HPDE6-E6E7 (cell line): ENCODE measurements at regions not wholly inside any gene's neighbourhood (a gene's known extent, or its start where the extent isn't known, plus 50 kb on each side); places are given as distances from the start of the nearest gene placed in this dataset.
"Not testable (repeated sequence)": the region's sequence is repeated elsewhere in the genome, so short reads cannot be mapped to it uniquely, and the experiment has no call there.

ENCODE experiments used
- DNase-seq: peaks from one replicate; pipeline ENCODE4 v3.0.0; 2011; ENCODE audit warnings: missing footprints; ENCODE audit errors: extremely low spot score

DNA sequence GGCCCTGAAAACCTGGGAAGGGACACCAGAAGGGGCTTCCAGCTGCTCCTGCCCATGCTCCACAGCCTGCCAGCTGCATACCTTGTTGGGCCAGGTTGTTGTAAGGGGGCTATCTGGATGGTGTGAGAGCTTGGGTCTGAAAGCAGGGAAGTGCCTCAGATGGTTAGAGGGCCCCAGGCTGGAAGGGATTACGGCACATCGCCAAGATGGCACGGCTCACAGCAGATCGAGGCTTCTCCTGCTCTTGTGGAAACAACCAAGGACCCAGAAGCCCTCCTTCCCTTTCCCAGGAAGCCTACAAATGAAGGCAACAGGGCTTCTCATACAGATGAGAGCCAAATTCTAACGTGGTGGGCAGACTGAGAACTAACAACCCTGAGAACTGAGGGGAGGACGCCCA is 121.7 kb upstream of the ADCY2 start:
- no peak for DNase-seq

DNA sequence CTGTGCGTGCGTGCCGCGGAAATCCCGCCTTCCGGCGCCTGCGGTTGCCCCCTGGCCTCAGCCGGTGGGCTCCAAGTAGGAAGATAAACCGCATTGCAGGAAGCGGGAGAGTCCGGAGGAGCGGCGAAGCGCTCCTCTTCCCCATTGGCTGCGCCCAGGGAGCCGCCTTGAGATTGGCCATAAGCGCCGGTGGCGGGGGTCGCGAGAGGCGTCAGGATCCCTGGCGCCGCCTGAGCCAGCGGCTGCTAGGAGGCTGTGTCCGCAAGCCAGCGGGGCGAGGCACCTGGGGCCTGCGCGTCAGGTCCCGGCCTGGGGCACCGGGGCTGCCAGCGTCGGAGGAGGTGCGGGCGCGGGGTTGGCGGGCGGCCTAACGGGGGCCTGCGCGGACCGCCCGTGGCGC is 106.3 kb upstream of the ADCY2 start:
- not testable (repeated sequence) for DNase-seq

DNA sequence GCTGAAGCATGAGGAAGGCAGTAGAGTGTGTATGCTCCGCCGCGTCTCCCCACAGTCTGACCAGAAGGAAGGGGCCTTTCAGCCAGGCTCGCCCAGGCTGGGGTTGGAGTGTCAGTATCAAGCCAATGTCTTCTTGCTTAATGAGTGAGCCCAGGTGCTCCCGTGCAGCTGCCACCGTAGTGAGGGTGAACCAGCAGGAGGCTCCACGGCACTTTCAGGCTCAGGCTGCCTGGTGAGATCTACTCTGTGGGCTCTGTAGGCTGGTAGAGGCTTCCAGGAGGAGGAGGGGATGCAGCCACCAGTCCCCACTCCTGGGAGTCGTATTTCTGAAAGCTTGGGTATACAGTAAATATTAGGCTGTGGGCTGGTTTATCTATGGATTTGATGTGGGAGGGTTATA is 98.1 kb upstream of the ADCY2 start:
- not testable (repeated sequence) for DNase-seq

DNA sequence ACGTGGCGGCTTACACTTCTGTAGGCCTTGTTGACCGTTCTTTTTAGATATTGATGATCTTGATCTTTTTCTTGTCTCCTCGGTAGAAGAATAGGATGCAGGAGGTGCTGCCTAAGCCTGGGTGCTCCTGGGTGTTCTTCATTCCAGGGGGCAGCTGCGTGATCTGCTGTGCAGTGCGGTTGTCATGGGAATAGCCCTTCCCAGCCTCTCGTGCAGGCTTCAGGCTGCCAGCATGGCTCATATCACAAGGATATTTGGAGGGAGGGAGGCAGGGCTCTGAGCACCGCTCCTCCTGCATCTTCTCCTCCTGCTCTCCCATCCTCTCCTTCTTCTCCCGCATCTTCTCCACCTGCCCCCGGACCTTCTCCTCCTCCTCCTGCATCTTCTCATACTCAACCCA is 96.2 kb upstream of the ADCY2 start:
- not testable (repeated sequence) for DNase-seq

DNA sequence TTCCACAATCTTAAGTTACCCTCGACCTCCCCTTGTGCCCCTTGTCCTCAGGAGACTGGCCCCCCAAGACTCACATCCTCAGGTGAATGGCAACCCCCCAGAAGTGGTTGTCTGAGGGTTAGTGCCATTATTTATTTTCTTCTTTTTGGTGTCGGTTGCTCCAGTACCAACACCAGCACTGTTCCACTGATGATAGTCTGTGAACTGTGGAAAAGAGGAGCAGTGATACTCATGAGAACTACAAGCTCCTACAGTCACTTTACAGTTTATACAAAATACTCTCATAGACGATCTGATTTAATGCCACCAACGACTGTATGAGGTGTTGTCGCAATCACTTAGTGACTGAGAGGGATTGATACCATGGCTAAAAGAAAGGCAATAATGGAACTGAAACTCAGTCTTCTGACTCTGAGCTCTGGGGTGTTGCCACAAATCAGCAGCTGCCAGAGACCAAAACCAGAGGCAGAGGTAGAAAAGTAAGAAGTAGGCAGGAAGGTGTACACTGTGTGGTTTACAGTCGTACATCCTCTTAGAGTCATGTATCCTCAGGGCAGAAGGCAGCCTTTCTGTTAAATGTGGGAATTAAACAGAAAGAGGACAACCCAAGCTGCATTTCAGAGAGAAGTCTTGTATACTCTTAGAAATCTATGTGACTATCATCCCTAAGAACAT is 90.8 kb upstream of the ADCY2 start:
- DNase-seq, result not testable (repeated sequence)

DNA sequence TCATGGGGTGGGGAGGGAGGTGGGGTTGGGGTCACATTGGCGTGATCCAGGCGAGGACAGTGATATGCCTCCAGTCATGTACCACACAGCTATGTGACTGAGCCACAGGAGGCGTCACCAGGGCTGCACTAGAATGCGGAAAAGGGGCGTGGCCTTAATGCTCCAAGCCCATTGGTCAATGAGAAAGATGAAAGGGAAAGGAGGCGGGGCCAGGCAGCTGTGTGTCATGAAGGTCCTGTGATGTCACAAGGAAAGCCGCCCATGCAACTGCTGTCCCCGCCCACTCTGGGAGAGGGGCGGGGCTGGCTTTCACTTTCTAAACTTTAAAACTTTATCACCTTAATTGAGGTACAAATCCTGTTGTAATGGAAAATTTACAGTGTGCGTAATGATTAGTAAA is 89.4 kb upstream of the ADCY2 start:
- DNase-seq, result not testable (repeated sequence)

DNA sequence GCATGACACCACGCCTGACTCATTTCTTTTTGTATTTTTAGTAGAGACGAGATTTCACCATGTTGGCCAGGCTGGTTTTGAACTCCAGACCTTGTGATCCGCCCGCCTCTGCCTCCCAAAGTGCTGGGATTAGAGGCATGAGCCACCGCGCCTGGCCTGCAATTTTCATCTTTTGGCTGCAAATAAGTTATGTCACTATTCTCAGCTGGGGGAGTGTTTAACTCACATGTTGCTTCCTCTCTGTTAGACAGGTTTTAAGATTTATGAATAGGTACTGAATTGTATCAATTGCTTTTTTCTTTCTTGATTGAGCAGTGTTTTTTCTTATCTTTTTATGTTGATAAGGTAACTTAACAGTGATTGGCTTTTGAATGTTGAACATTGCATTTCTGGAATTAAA is 88.2 kb upstream of the ADCY2 start:
- DNase-seq, result not testable (repeated sequence)

DNA sequence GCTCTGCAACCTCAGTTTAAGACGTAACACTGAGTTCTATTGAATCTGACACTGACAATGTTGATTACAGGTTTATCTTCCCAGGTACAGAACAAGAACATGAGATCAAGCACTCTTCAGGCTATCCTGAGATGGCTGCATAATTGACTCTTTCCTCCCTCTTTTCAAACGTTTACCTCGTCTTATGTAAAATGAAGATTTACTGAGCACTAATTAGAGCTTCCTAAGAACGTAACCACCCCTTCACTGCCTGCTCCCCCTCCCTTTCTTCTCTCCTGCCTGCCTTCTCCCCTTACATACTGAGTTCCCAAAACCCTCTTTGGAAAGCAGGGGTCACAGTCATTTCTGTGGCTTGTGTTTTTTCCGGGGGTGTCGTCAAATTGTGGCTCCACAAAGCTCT is 86.2 kb upstream of the ADCY2 start:
- DNase-seq, result not testable (repeated sequence)

DNA sequence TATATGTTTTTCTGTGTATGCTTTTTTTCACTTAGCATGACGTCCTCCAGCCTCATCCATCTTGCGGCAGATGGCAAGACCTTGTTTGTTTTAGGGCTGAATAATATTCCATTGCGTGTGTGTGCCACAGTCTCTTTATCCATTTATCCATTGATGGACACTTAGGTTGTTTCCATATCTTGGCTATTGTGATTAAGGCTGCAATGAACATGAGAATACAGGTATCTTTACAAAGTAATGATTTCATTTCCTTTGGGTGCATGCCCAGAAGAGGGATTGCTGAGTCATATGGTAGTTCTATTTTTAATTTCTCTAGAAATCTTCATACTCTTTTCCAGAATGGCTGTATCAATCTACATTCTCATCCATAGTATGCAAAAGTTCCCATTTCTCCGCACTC is 85.3 kb upstream of the ADCY2 start:
- not testable (repeated sequence) for DNase-seq

DNA sequence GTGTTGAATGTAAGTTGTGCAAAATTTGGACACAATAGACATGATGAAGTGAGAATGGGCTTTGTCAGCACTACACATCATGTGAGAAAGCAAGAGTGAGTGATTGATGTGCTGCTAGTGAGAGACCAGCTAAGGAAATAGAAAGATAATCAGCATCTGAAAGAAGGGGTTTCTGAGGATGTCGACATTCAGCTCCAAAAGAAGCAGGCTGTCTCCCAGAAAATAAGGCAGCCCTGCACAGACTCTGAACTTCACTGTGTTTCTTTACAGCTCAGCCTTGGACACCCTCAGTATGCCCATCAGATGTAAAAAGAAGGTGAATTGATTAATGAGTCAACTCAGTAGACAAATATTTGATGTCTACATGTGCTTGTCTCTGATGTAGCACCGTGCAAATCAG is 80.8 kb upstream of the ADCY2 start:
- DNase-seq, result no peak

DNA sequence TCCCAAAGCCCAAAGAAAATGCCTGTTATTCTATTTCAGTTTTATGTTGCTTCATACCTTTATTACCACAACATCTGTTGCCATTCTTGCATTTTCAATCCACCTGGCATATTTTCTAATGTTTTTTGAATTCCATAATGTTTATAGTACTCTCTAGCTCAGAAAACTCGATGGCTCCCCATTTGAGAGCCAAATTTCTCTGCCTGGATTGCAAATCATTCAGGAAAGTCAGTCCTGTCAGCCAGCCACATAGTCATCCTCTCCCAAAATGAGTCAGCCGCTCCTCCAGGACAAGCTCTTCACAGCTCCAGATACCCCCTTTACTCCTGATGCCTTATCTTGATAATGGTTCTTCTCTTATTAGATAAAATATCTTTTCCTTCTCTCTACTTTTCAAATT is 78.2 kb upstream of the ADCY2 start:
- no peak for DNase-seq

DNA sequence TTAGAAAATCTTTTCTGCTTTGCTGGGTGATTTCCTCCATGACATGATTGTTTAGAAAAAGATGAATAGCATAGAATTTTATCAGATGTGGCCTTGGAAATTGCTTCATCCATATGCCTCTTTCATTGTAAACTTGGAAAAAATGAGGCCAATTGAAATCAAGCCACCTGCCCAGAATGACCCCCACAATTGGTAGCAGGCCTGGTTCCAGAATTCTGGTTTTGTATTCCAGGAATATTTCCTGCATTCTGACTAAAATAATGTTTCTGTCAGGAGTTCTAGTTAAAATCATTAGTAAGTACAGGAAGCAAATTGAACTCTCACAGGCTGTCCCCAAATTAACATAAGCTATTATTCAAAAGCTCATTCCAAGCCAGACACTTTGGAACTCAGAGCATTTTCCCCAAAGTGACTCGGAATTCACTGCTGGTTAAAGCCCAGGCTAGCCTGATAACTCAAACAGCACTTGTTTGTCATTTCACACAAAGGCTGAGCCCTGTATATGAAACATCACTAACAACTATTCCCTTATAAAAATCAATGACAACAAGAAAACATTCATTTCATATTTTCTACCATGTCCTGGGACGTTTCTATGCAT is 75.1 kb upstream of the ADCY2 start:
- DNase-seq, result no peak

DNA sequence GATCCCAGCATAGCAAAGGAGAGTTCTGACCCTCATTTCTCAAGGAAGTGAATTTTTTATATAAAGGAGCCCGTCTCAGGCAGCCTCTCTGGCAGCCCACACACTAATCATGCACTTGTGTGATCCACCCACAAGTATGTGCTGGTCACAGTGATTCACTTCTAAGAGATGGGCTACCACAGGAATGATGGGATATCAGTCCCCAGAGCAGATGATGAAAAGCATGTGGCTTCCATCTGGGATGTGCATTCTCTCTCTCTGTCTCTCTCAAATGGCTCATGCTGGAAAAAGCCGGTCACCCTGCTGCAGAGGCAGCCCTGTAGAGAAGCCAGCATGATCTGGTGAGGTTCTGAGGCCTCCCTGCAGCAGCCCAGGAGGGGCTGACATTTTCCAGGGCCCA is 74.2 kb upstream of the ADCY2 start:
- DNase-seq, result no peak

DNA sequence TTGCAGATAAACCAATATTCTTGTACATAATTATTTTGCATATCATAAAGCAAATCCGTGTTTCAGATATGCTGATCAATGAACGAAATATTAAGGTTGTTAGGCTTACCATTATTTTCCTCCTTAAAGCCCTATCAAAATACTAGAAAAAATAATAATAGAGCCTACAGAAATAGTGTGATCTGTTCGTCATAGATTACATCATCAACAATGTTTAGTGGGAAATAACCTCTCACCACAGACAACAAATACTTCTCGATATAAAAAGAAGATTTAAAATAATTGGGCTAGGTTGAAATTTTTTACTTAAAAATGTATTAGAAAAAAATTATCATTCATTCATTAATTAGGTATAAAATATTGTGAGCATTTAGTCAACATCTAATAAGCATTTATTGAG is 71.0 kb upstream of the ADCY2 start:
- DNase-seq, result no peak

DNA sequence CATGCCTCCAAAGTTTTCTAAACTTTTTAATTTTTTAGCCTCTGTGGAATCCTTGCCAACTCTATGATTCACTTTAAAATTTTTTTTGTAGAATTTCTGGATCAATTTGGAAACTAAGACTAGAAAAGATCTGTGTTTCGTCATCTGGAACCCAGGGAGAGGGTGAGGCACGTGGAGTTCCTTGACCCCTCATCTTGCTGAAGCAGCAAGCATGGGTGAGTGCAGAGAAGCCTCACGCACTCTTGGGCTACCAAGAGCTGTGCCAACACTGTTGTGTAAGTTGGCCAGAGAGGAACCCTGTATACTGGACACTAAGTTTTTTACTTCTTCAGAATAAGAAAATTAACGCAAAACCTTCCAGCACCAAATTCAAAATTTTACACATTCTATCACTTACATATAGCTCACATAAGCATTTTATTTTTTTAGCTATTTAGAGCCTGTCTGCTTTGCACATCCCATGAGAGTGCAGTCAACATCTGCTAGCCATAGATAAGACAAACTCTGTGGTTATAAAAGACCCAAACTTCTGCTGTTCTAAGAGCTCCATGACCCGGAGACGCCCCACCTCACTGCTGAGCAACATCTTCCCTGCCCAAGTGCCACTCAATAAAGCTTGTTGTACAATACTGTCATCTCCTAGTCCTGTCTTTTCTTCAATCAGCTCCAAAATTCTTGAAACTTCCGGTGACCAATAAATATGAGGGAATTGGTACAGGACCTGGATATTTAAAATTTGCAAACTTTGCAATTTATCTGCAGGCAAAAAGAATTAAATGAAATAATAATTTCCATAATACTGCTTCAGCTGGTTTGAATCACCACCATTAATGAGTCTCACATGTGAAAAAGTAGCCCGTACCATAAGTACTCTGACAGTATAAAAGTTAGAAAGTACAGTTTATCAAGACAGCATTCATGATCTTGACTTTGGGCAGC is 69.7 kb upstream of the ADCY2 start:
- DNase-seq, result no peak

DNA sequence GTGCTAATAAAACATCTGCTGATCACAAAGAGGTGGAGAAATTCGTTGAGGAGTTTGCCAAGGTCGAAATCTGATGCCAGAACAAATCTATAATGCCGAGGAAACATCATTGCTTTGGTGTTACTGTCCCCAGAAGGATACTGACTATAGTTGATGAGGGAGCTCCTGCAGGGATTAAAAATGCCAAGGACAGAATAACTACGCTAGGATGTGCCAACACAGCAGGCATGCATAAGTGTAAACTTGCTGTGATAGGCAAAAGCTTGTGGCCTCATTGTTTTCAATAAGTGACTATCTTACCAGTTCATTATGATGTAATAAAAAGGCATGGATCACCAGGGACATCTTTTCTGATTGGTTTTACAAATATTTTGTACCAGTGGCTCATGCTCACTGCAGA is 66.8 kb upstream of the ADCY2 start:
- no peak for DNase-seq

DNA sequence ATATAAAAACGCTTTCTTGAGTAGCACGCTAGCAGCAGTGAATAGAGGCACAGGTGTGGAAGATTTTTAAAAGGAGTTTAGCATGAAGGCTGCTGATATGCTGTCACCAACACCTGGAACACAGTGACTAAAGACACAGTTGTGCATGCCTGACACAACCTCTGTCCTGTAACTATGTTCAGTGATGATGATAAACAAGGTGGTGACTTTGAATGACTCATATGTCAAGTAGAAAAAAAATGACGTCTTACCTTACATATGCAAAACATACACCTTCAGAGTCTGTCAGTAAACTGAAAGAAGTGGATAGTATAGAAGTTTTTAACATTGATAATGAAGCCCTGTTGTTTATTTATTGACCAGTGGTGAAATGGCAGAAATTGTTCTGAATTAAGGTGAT is 66.2 kb upstream of the ADCY2 start:
- no peak for DNase-seq

DNA sequence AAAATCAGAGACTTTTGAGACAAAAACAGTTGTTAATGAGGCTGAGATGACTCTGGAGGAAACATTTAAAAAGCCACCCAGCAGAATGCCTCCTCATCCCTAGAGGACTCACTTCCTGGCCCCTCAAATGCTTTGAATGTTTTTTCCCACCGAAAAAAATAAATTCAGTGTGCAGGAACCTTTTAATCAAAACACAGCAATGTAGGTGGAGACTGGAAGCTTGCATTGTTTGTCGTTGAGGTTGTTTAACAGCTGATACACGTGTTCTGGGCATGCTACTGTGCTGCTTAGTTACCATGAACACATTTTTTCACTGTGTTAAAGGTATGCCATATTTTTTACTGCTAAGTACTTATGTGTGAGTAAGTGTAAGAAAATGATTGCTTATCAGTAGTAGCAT is 65.7 kb upstream of the ADCY2 start:
- DNase-seq, result no peak

DNA sequence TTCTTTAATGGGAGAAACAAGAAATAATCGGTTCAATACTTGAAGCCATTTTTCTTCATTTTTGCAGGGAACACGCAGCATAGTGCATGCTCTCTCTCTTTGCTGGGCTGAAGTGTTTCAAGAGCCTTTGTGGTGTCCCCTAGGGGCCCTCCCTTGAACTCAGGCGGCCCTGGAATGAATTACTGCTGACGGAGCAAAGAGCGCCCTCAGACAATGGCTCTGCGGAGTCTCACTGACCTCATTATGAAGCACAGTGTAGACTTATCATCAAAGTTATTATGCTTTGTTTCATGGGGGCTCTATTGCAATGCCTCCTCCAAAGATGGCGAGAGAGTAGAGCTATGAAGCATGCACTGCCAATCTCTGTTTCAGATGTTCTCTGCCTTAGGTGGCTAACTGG is 64.8 kb upstream of the ADCY2 start:
- DNase-seq, result no peak
